ENCODE measurements at regions not wholly inside any gene's neighbourhood (a gene's known extent, or its start where the extent isn't known, plus 50 kb on each side); places are given as distances from the start of the nearest gene placed in this dataset.

GRCh38 chr10:113283189-113283588 lies 269.7 kb upstream of the HABP2 start:
- TF ChIP-seq EZH2 (IDR thresholded peaks at IDR 0.05; ENCODE audit: borderline replicate concordance, low read depth, low read length, poor library complexity, severe bottlenecking), result no peak
- 0 out of 2 replicates have a peak, but pooled peaks have one; percentile 13 for TF ChIP-seq CTCF (conservative IDR thresholded peaks at IDR 0.05; ENCODE audit: low read depth, low read length)
- POLR2A ChIA-PET (ENCODE audit: low non-redundant PET), result no interaction called here
- intact Hi-C loops (cut with micrococcal nuclease; ENCODE audit: unreplicated experiment), result no loop called here
- no peaks in the 10 kb centered on the region for H3K36me3 ChIP-seq (ENCODE audit: insufficient read depth, low read length, poor library complexity, severe bottlenecking)
- no peak overlapping the region for H3K27ac ChIP-seq (ENCODE audit: low read depth, low read length, poor library complexity, severe bottlenecking)
- no peaks in the 10 kb centered on the region for H3K27me3 ChIP-seq (replicated peaks; ENCODE audit: insufficient read depth, low read depth, low read length, poor library complexity)
- H3K4me3 ChIP-seq (ENCODE audit: low read depth, low read length, poor library complexity, severe bottlenecking), result no peak overlapping the region
- no peak for DNase-seq (ENCODE audit: low spot score)
- H3K9me3 ChIP-seq (ENCODE audit: low read depth, low read length, poor library complexity, severe bottlenecking), result no peaks in the 10 kb centered on the region
- peaks cover 9% of the 10 kb centered on the region for H3K4me1 ChIP-seq (ENCODE audit: insufficient read depth, low read length, poor library complexity, severe bottlenecking)
- CTCF ChIA-PET, result no interaction called here
- BruUV-seq (replicated peaks), result no TSS peak

GRCh38 chr10:113284635-113285034 lies 268.2 kb upstream of the HABP2 start:
- no peaks in the 10 kb centered on the region for H3K36me3 ChIP-seq (ENCODE audit: insufficient read depth, low read length, poor library complexity, severe bottlenecking)
- BruUV-seq (replicated peaks), result no TSS peak
- intact Hi-C loops (cut with micrococcal nuclease; ENCODE audit: unreplicated experiment), result no loop called here
- TF ChIP-seq EZH2 (IDR thresholded peaks at IDR 0.05; ENCODE audit: borderline replicate concordance, low read depth, low read length, poor library complexity, severe bottlenecking) (no peak), CTCF (conservative IDR thresholded peaks at IDR 0.05; ENCODE audit: low read depth, low read length) (no peak)
- no peak for DNase-seq (ENCODE audit: low spot score)
- no peaks in the 10 kb centered on the region for H3K4me1 ChIP-seq (ENCODE audit: insufficient read depth, low read length, poor library complexity, severe bottlenecking)
- POLR2A ChIA-PET (ENCODE audit: low non-redundant PET), result no interaction called here
- H3K27me3 ChIP-seq (replicated peaks; ENCODE audit: insufficient read depth, low read depth, low read length, poor library complexity), result no peaks in the 10 kb centered on the region
- H3K27ac ChIP-seq (ENCODE audit: low read depth, low read length, poor library complexity, severe bottlenecking), result no peak overlapping the region
- H3K9me3 ChIP-seq (ENCODE audit: low read depth, low read length, poor library complexity, severe bottlenecking), result no peaks in the 10 kb centered on the region
- CTCF ChIA-PET, result no interaction called here
- no peak overlapping the region for H3K4me3 ChIP-seq (ENCODE audit: low read depth, low read length, poor library complexity, severe bottlenecking)

GRCh38 chr10:113285305-113285704 lies 267.5 kb upstream of the HABP2 start:
- BruUV-seq (replicated peaks), result no TSS peak
- intact Hi-C loops (cut with micrococcal nuclease; ENCODE audit: unreplicated experiment), result no loop called here

More at GRCh38 chr10:113285305-113285704, 267.5 kb upstream of the HABP2 start:
- ChIA-PET POLR2A (ENCODE audit: low non-redundant PET) (no interaction called here), CTCF (no interaction called here)
- TF ChIP-seq CTCF (conservative IDR thresholded peaks at IDR 0.05; ENCODE audit: low read depth, low read length) (no peak), EZH2 (IDR thresholded peaks at IDR 0.05; ENCODE audit: borderline replicate concordance, low read depth, low read length, poor library complexity, severe bottlenecking) (no peak)
- DNase-seq (ENCODE audit: low spot score), result no peak
- Histone ChIP-seq H3K27me3 (replicated peaks; ENCODE audit: insufficient read depth, low read depth, low read length, poor library complexity) (no peaks in the 10 kb centered on the region), H3K27ac (ENCODE audit: low read depth, low read length, poor library complexity, severe bottlenecking) (no peak overlapping the region), H3K4me3 (ENCODE audit: low read depth, low read length, poor library complexity, severe bottlenecking) (no peak overlapping the region), H3K9me3 (ENCODE audit: low read depth, low read length, poor library complexity, severe bottlenecking) (no peaks in the 10 kb centered on the region), H3K36me3 (ENCODE audit: insufficient read depth, low read length, poor library complexity, severe bottlenecking) (no peaks in the 10 kb centered on the region), H3K4me1 (ENCODE audit: insufficient read depth, low read length, poor library complexity, severe bottlenecking) (no peaks in the 10 kb centered on the region)
